ENCODE measurements at regions not wholly inside any gene's neighbourhood (a gene's known extent, or its start where the extent isn't known, plus 50 kb on each side); places are given as distances from the start of the nearest gene placed in this dataset.
"Not testable (repeated sequence)": the region's sequence is repeated elsewhere in the genome, so short reads cannot be mapped to it uniquely, and the experiment has no call there.

GRCh38 chr6:76166297-76166696 is 93.8 kb upstream of the IMPG1 start:
- DNase-seq (ENCODE audit: insufficient read length, low spot score) (no peak), FAIRE-seq (no peak)
- no peak for TF ChIP-seq CTCF (IDR thresholded peaks at IDR 0.05; ENCODE audit: insufficient read depth, missing control alignments)

- no peak for TF ChIP-seq CTCF (IDR thresholded peaks at IDR 0.05; ENCODE audit: insufficient read depth, missing control alignments)
- FAIRE-seq (no peak), DNase-seq (ENCODE audit: insufficient read length, low spot score) (no peak)
Measured at GRCh38 chr6:76165471-76166221, 93.2 kb upstream of the IMPG1 start.

GRCh38 chr6:76162811-76163210 is 90.3 kb upstream of the IMPG1 start:
- FAIRE-seq (no peak), DNase-seq (ENCODE audit: insufficient read length, low spot score) (no peak)
- TF ChIP-seq CTCF (IDR thresholded peaks at IDR 0.05; ENCODE audit: insufficient read depth, missing control alignments), result no peak

- FAIRE-seq, result not testable (repeated sequence)
Measured at GRCh38 chr6:76157800-76158199, 85.3 kb upstream of the IMPG1 start.

GRCh38 chr6:76135481-76135880 is 63.0 kb upstream of the IMPG1 start:
- FAIRE-seq (no peak), DNase-seq (ENCODE audit: insufficient read length, low spot score) (no peak)
- TF ChIP-seq CTCF (IDR thresholded peaks at IDR 0.05; ENCODE audit: insufficient read depth, missing control alignments), result no peak

More at GRCh38 chr6:76157800-76158199, 85.3 kb upstream of the IMPG1 start:
- not testable (repeated sequence) for DNase-seq (ENCODE audit: insufficient read length, low spot score)

GRCh38 chr6:76134651-76135050 is 62.2 kb upstream of the IMPG1 start:
- no peak for TF ChIP-seq CTCF (IDR thresholded peaks at IDR 0.05; ENCODE audit: insufficient read depth, missing control alignments)
- DNase-seq (ENCODE audit: insufficient read length, low spot score), result no peak
- no peak for FAIRE-seq

- DNase-seq (ENCODE audit: insufficient read length, low spot score) (no peak), FAIRE-seq (no peak)
- TF ChIP-seq CTCF (IDR thresholded peaks at IDR 0.05; ENCODE audit: insufficient read depth, missing control alignments), result no peak
Measured at GRCh38 chr6:76124018-76124417, 51.6 kb upstream of the IMPG1 start.
